Peyer's patch (tissue), 4 donors: ENCODE measurements at regions not wholly inside any gene's neighbourhood (a gene's known extent, or its start where the extent isn't known, plus 50 kb on each side); places are given as distances from the start of the nearest gene placed in this dataset.

ENCODE experiments used
- CTCF ChIP-seq, 6 experiments: fragments of 450-650 bp in 4 of 6; fragments of 200-600 bp in 2 of 6; sonication (generic) in 1 of 6; IDR thresholded peaks; one replicate each; pipeline ENCODE4 v1.5.1; 2017 to 2019; ENCODE audit warnings: antibody characterized with exemption in 6 of 6, mild to moderate bottlenecking in 3 of 6, moderate library complexity in 1 of 6
- POLR2A ChIP-seq, 2 donors: fragments of 450-650 bp; IDR thresholded peaks; one replicate each; pipeline ENCODE4 v1.5.1; 2017; ENCODE audit warnings: antibody characterized with exemption in 2 of 2, mild to moderate bottlenecking in 2 of 2, moderate library complexity in 2 of 2

- TF ChIP-seq CTCF (IDR thresholded peaks at IDR 0.05) (no peak), POLR2A (IDR thresholded peaks at IDR 0.05) (no peak)
These were observed 443.8 kb downstream of the PRDM2 start for GRCh38 chr1:14143777-14144176.
